ENCODE measurements at regions not wholly inside any gene's neighbourhood (a gene's known extent, or its start where the extent isn't known, plus 50 kb on each side); places are given as distances from the start of the nearest gene placed in this dataset.

GRCh38 chr10:57168611-57169240, 807.7 kb upstream of the ZWINT start:
- no TSS peak for BruUV-seq (replicated peaks)

GRCh38 chr10:57165671-57166070, 804.6 kb upstream of the ZWINT start:
- ChIA-PET POLR2A (no interaction called here), CTCF (ENCODE audit: low intra/inter-chr PET ratio, low total read pairs) (no interaction called here)
- WGBS (ENCODE audit: low lambda C conversion rate), result 3% methylated on average over 2 of the region's 2 CpGs
- no peak for ATAC-seq
- in situ Hi-C loops (cut with HindIII; ENCODE audit: extremely low pct_ligation_motif_present, low pct_unique_long_range_greater_than_20kb) (no loop called here), intact Hi-C loops (cut with micrococcal nuclease; ENCODE audit: unreplicated experiment) (no loop called here)
- DNase-seq (ENCODE audit: low spot score), result no peak
- Histone ChIP-seq H3K9ac (ENCODE audit: insufficient read depth, low read depth, low read length) (no peak overlapping the region), H3K4me3 (replicated peaks in 1 of 3; ENCODE audit: insufficient read depth in 1 of 3, low read depth in 2 of 3, low read length in 3 of 3) (no peak overlapping the region), H3K36me3 (replicated peaks in 1 of 2; ENCODE audit: control insufficient read depth in 1 of 2, insufficient read depth in 2 of 2, low read length in 2 of 2) (no peaks in the 10 kb centered on the region), H3K27ac (ENCODE audit: extremely low read length, insufficient read depth, low read length) (no peak overlapping the region), H3K4me2 (ENCODE audit: low read depth, low read length) (no peak overlapping the region), H3K4me1 (ENCODE audit: insufficient read depth, low read length) (no peaks in the 10 kb centered on the region), H4K20me1 (ENCODE audit: insufficient read depth, low read length) (no peaks in the 10 kb centered on the region), H2AFZ (ENCODE audit: low read length) (no peak overlapping the region), H3K27me3 (ENCODE audit: control insufficient read depth in 1 of 2, insufficient read depth in 2 of 2, low read length in 2 of 2) (no peaks in the 10 kb centered on the region), H3K9me3 (ENCODE audit: low read length) (peaks cover 30% of the 10 kb centered on the region), H3K79me2 (ENCODE audit: insufficient read depth, low read length) (no peaks in the 10 kb centered on the region)
- BruUV-seq (replicated peaks), result no TSS peak
- TF ChIP-seq ZFP36 (IDR thresholded peaks at IDR 0.05; ENCODE audit: borderline replicate concordance, low read depth, low read length, partially characterized antibody), result no peak
- no peak for FAIRE-seq

More at GRCh38 chr10:57168611-57169240, 807.7 kb upstream of the ZWINT start:
- intact Hi-C loops (cut with micrococcal nuclease; ENCODE audit: unreplicated experiment), result no loop called here
- no peak overlapping the region for H3K27ac ChIP-seq (ENCODE audit: extremely low read length, insufficient read depth, low read length)
- no peak overlapping the region for H3K4me3 ChIP-seq (replicated peaks in 1 of 3; ENCODE audit: insufficient read depth in 1 of 3, low read depth in 2 of 3, low read length in 3 of 3)
- ChIA-PET CTCF (ENCODE audit: low intra/inter-chr PET ratio, low total read pairs) (no interaction called here), POLR2A (no interaction called here)
- no peak for ATAC-seq
- no peak overlapping the region for H2AFZ ChIP-seq (ENCODE audit: low read length)
- peaks cover 25% of the 10 kb centered on the region for H3K9me3 ChIP-seq (ENCODE audit: low read length)
- H3K36me3 ChIP-seq (replicated peaks in 1 of 2; ENCODE audit: control insufficient read depth in 1 of 2, insufficient read depth in 2 of 2, low read length in 2 of 2), result no peaks in the 10 kb centered on the region
- 3% methylated on average over 4 of the region's 4 CpGs for WGBS (ENCODE audit: low lambda C conversion rate)
- no peaks in the 10 kb centered on the region for H3K79me2 ChIP-seq (ENCODE audit: insufficient read depth, low read length)
- H3K9ac ChIP-seq (ENCODE audit: insufficient read depth, low read depth, low read length), result no peak overlapping the region
- H3K4me1 ChIP-seq (ENCODE audit: insufficient read depth, low read length), result no peaks in the 10 kb centered on the region
- no peaks in the 10 kb centered on the region for H4K20me1 ChIP-seq (ENCODE audit: insufficient read depth, low read length)
- H3K4me2 ChIP-seq (ENCODE audit: low read depth, low read length), result no peak overlapping the region
- no peaks in the 10 kb centered on the region for H3K27me3 ChIP-seq (ENCODE audit: control insufficient read depth in 1 of 2, insufficient read depth in 2 of 2, low read length in 2 of 2)
- in situ Hi-C loops (cut with HindIII; ENCODE audit: extremely low pct_ligation_motif_present, low pct_unique_long_range_greater_than_20kb), result no loop called here
- no peak for DNase-seq (ENCODE audit: low spot score)
- TF ChIP-seq ATAD3A (CRISPR knock-in tag; IDR thresholded peaks at IDR 0.05), result no peak
- no peak for FAIRE-seq

- H3K4me2 ChIP-seq (ENCODE audit: low read depth, low read length), result no peak overlapping the region
- ChIA-PET POLR2A (no interaction called here), CTCF (ENCODE audit: low intra/inter-chr PET ratio, low total read pairs) (no interaction called here)
- no peak overlapping the region for H3K4me3 ChIP-seq (replicated peaks in 1 of 3; ENCODE audit: insufficient read depth in 1 of 3, low read depth in 2 of 3, low read length in 3 of 3)
- FAIRE-seq (no peak), ATAC-seq (no peak), DNase-seq (ENCODE audit: low spot score) (no peak)
- 3% methylated on average over 4 of the region's 4 CpGs for WGBS (ENCODE audit: low lambda C conversion rate)
- H3K9me3 ChIP-seq (ENCODE audit: low read length), result peaks cover 30% of the 10 kb centered on the region
- intact Hi-C loops (cut with micrococcal nuclease; ENCODE audit: unreplicated experiment) (no loop called here), in situ Hi-C loops (cut with HindIII; ENCODE audit: extremely low pct_ligation_motif_present, low pct_unique_long_range_greater_than_20kb) (no loop called here)
- no peak overlapping the region for H2AFZ ChIP-seq (ENCODE audit: low read length)
- H3K9ac ChIP-seq (ENCODE audit: insufficient read depth, low read depth, low read length), result no peak overlapping the region
- no peaks in the 10 kb centered on the region for H3K4me1 ChIP-seq (ENCODE audit: insufficient read depth, low read length)
- no peak overlapping the region for H3K27ac ChIP-seq (ENCODE audit: extremely low read length, insufficient read depth, low read length)
- BruUV-seq (replicated peaks), result no TSS peak
- no peaks in the 10 kb centered on the region for H3K36me3 ChIP-seq (replicated peaks in 1 of 2; ENCODE audit: control insufficient read depth in 1 of 2, insufficient read depth in 2 of 2, low read length in 2 of 2)
- H4K20me1 ChIP-seq (ENCODE audit: insufficient read depth, low read length), result no peaks in the 10 kb centered on the region
- no peaks in the 10 kb centered on the region for H3K27me3 ChIP-seq (ENCODE audit: control insufficient read depth in 1 of 2, insufficient read depth in 2 of 2, low read length in 2 of 2)
- no peaks in the 10 kb centered on the region for H3K79me2 ChIP-seq (ENCODE audit: insufficient read depth, low read length)
- TF ChIP-seq, protein P1, sequence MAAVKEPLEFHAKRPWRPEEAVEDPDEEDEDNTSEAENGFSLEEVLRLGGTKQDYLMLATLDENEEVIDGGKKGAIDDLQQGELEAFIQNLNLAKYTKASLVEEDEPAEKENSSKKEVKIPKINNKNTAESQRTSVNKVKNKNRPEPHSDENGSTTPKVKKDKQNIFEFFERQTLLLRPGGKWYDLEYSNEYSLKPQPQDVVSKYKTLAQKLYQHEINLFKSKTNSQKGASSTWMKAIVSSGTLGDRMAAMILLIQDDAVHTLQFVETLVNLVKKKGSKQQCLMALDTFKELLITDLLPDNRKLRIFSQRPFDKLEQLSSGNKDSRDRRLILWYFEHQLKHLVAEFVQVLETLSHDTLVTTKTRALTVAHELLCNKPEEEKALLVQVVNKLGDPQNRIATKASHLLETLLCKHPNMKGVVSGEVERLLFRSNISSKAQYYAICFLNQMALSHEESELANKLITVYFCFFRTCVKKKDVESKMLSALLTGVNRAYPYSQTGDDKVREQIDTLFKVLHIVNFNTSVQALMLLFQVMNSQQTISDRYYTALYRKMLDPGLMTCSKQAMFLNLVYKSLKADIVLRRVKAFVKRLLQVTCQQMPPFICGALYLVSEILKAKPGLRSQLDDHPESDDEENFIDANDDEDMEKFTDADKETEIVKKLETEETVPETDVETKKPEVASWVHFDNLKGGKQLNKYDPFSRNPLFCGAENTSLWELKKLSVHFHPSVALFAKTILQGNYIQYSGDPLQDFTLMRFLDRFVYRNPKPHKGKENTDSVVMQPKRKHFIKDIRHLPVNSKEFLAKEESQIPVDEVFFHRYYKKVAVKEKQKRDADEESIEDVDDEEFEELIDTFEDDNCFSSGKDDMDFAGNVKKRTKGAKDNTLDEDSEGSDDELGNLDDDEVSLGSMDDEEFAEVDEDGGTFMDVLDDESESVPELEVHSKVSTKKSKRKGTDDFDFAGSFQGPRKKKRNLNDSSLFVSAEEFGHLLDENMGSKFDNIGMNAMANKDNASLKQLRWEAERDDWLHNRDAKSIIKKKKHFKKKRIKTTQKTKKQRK (IDR thresholded peaks at IDR 0.05; ENCODE audit: low read length), result no peak
- no peak for TF ChIP-seq JDP2 (CRISPR knock-in tag; IDR thresholded peaks at IDR 0.05; ENCODE audit: borderline replicate concordance)
- no peak for TF ChIP-seq ZBTB38 (CRISPR knock-in tag; IDR thresholded peaks at IDR 0.05)
- no peak for TF ChIP-seq MBD4 (IDR thresholded peaks at IDR 0.05; ENCODE audit: borderline replicate concordance, low read length)
- no peak for TF ChIP-seq ZSCAN9 (CRISPR knock-in tag; IDR thresholded peaks at IDR 0.05; ENCODE audit: borderline replicate concordance)
- TF ChIP-seq ARNT (IDR thresholded peaks at IDR 0.05), result no peak
- TF ChIP-seq RBM22 (optimal IDR thresholded peaks at IDR 0.05; ENCODE audit: low read length), result no peak
These were observed 801.2 kb upstream of the ZWINT start for GRCh38 chr10:57162231-57162630.

All from HepG2 (cell line).